ENCODE measurements at regions not wholly inside any gene's neighbourhood (a gene's known extent, or its start where the extent isn't known, plus 50 kb on each side); places are given as distances from the start of the nearest gene placed in this dataset.

- TF ChIP-seq, protein P1, sequence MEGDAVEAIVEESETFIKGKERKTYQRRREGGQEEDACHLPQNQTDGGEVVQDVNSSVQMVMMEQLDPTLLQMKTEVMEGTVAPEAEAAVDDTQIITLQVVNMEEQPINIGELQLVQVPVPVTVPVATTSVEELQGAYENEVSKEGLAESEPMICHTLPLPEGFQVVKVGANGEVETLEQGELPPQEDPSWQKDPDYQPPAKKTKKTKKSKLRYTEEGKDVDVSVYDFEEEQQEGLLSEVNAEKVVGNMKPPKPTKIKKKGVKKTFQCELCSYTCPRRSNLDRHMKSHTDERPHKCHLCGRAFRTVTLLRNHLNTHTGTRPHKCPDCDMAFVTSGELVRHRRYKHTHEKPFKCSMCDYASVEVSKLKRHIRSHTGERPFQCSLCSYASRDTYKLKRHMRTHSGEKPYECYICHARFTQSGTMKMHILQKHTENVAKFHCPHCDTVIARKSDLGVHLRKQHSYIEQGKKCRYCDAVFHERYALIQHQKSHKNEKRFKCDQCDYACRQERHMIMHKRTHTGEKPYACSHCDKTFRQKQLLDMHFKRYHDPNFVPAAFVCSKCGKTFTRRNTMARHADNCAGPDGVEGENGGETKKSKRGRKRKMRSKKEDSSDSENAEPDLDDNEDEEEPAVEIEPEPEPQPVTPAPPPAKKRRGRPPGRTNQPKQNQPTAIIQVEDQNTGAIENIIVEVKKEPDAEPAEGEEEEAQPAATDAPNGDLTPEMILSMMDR (IDR thresholded peaks at IDR 0.05; ENCODE audit: poor library complexity, severe bottlenecking): no peak
- no peak for TF ChIP-seq RAD21 (conservative IDR thresholded peaks at IDR 0.05)
These were observed 180.4 kb upstream of the COL8A1 start for GRCh38 chr3:99458013-99458412.

All from neural cell (in vitro differentiated cells).